ENCODE measurements at regions not wholly inside any gene's neighbourhood (a gene's known extent, or its start where the extent isn't known, plus 50 kb on each side); places are given as distances from the start of the nearest gene placed in this dataset.

GRCh38 chr14:62428429-62429203 is 616.6 kb downstream of the KCNH5 start:
- no peak overlapping the region for H3K9ac ChIP-seq (ENCODE audit: low read depth, low read length)
- no peaks in the 10 kb centered on the region; the same call in 1 of the 2 replicates for H3K36me3 ChIP-seq (ENCODE audit: insufficient read depth, low read length)
- H3K4me1 ChIP-seq (ENCODE audit: insufficient read depth, low read length): no peaks in the 10 kb centered on the region
- peaks cover 6% of the 10 kb centered on the region; the same call in 1 of the 2 replicates for H3K9me3 ChIP-seq (ENCODE audit: control insufficient read depth, insufficient read depth, low read length)

- Histone ChIP-seq H3K4me1 (ENCODE audit: insufficient read depth, low read length) (no peaks in the 10 kb centered on the region), H3K9me3 (ENCODE audit: control insufficient read depth, insufficient read depth, low read length) (peaks cover 6% of the 10 kb centered on the region; the same call in 1 of the 2 replicates), H3K9ac (ENCODE audit: low read depth, low read length) (no peak overlapping the region; the same call in 1 of the 2 replicates), H3K36me3 (ENCODE audit: insufficient read depth, low read length) (no peaks in the 10 kb centered on the region; the same call in 1 of the 2 replicates)
Observed at GRCh38 chr14:62429683-62430082, 615.6 kb downstream of the KCNH5 start.

GRCh38 chr14:62431496-62431895 is 613.8 kb downstream of the KCNH5 start:
- H3K9ac ChIP-seq (ENCODE audit: low read depth, low read length): no peak overlapping the region

GRCh38 chr14:62432955-62433354 is 612.3 kb downstream of the KCNH5 start:
- H3K36me3 ChIP-seq (ENCODE audit: insufficient read depth, low read length): no peaks in the 10 kb centered on the region; the same call in 1 of the 2 replicates
- H3K4me1 ChIP-seq (ENCODE audit: insufficient read depth, low read length): no peaks in the 10 kb centered on the region
- no peak overlapping the region for H3K9ac ChIP-seq (ENCODE audit: low read depth, low read length)
- H3K9me3 ChIP-seq (ENCODE audit: control insufficient read depth, insufficient read depth, low read length): 0 out of 2 replicates have a peak, but pooled peaks cover 6% of the 10 kb centered on the region

More at GRCh38 chr14:62431496-62431895, 613.8 kb downstream of the KCNH5 start:
- 0 out of 2 replicates have a peak, but pooled peaks cover 6% of the 10 kb centered on the region for H3K9me3 ChIP-seq (ENCODE audit: control insufficient read depth, insufficient read depth, low read length)
- no peaks in the 10 kb centered on the region for H3K4me1 ChIP-seq (ENCODE audit: insufficient read depth, low read length)
- H3K36me3 ChIP-seq (ENCODE audit: insufficient read depth, low read length): no peaks in the 10 kb centered on the region; the same call in 1 of the 2 replicates

GRCh38 chr14:62436261-62436660 is 609.0 kb downstream of the KCNH5 start:
- no peaks in the 10 kb centered on the region for H3K4me1 ChIP-seq (ENCODE audit: insufficient read depth, low read length)
- H3K9me3 ChIP-seq (ENCODE audit: control insufficient read depth, insufficient read depth, low read length): peaks cover 6% of the 10 kb centered on the region; the same call in 1 of the 2 replicates
- H3K36me3 ChIP-seq (ENCODE audit: insufficient read depth, low read length): no peaks in the 10 kb centered on the region
- no peak overlapping the region for H3K9ac ChIP-seq (ENCODE audit: low read depth, low read length)

- Histone ChIP-seq H3K4me1 (ENCODE audit: insufficient read depth, low read length) (no peaks in the 10 kb centered on the region), H3K9me3 (ENCODE audit: control insufficient read depth, insufficient read depth, low read length) (peaks cover 2% of the 10 kb centered on the region; the same call in 1 of the 2 replicates), H3K9ac (ENCODE audit: low read depth, low read length) (no peak overlapping the region), H3K36me3 (ENCODE audit: insufficient read depth, low read length) (no peaks in the 10 kb centered on the region)
Observed at GRCh38 chr14:62439210-62439609, 606.0 kb downstream of the KCNH5 start.

- Histone ChIP-seq H3K9me3 (ENCODE audit: control insufficient read depth, insufficient read depth, low read length) (0 out of 2 replicates have a peak, but pooled peaks cover 1% of the 10 kb centered on the region), H3K4me1 (ENCODE audit: insufficient read depth, low read length) (no peaks in the 10 kb centered on the region; the same call in 1 of the 2 replicates), H3K36me3 (ENCODE audit: insufficient read depth, low read length) (no peaks in the 10 kb centered on the region), H3K9ac (ENCODE audit: low read depth, low read length) (no peak overlapping the region)
Observed at GRCh38 chr14:62443796-62444195, 601.5 kb downstream of the KCNH5 start.

- Histone ChIP-seq H3K4me1 (ENCODE audit: insufficient read depth, low read length) (no peaks in the 10 kb centered on the region; the same call in 1 of the 2 replicates), H3K9me3 (ENCODE audit: control insufficient read depth, insufficient read depth, low read length) (0 out of 2 replicates have a peak, but pooled peaks cover 2% of the 10 kb centered on the region), H3K36me3 (ENCODE audit: insufficient read depth, low read length) (no peaks in the 10 kb centered on the region), H3K9ac (ENCODE audit: low read depth, low read length) (no peak overlapping the region)
Observed at GRCh38 chr14:62445570-62445969, 599.7 kb downstream of the KCNH5 start.

GRCh38 chr14:62451221-62451620 is 594.0 kb downstream of the KCNH5 start:
- Histone ChIP-seq H3K9me3 (ENCODE audit: control insufficient read depth, insufficient read depth, low read length) (0 out of 2 replicates have a peak, but pooled peaks cover 2% of the 10 kb centered on the region), H3K4me1 (ENCODE audit: insufficient read depth, low read length) (no peaks in the 10 kb centered on the region), H3K9ac (ENCODE audit: low read depth, low read length) (no peak overlapping the region), H3K36me3 (ENCODE audit: insufficient read depth, low read length) (no peaks in the 10 kb centered on the region)

- H3K36me3 ChIP-seq (ENCODE audit: insufficient read depth, low read length): no peaks in the 10 kb centered on the region
- H3K4me1 ChIP-seq (ENCODE audit: insufficient read depth, low read length): no peaks in the 10 kb centered on the region
- H3K9me3 ChIP-seq (ENCODE audit: control insufficient read depth, insufficient read depth, low read length): 0 out of 2 replicates have a peak, but pooled peaks cover 2% of the 10 kb centered on the region
- no peak overlapping the region for H3K9ac ChIP-seq (ENCODE audit: low read depth, low read length)
Observed at GRCh38 chr14:62453226-62453625, 592.0 kb downstream of the KCNH5 start.

GRCh38 chr14:62455446-62455845 is 589.8 kb downstream of the KCNH5 start:
- H3K9ac ChIP-seq (ENCODE audit: low read depth, low read length): no peak overlapping the region
- H3K9me3 ChIP-seq (ENCODE audit: control insufficient read depth, insufficient read depth, low read length): no peaks in the 10 kb centered on the region

GRCh38 chr14:62462988-62463387 is 582.3 kb downstream of the KCNH5 start:
- no peaks in the 10 kb centered on the region for H3K9me3 ChIP-seq (ENCODE audit: control insufficient read depth, insufficient read depth, low read length)

More at GRCh38 chr14:62455446-62455845, 589.8 kb downstream of the KCNH5 start:
- no peaks in the 10 kb centered on the region for H3K4me1 ChIP-seq (ENCODE audit: insufficient read depth, low read length)
- H3K36me3 ChIP-seq (ENCODE audit: insufficient read depth, low read length): no peaks in the 10 kb centered on the region

GRCh38 chr14:62468946-62469345 is 576.3 kb downstream of the KCNH5 start:
- Histone ChIP-seq H3K36me3 (ENCODE audit: insufficient read depth, low read length) (no peaks in the 10 kb centered on the region), H3K9me3 (ENCODE audit: control insufficient read depth, insufficient read depth, low read length) (no peaks in the 10 kb centered on the region), H3K9ac (ENCODE audit: low read depth, low read length) (no peak overlapping the region), H3K4me1 (ENCODE audit: insufficient read depth, low read length) (no peaks in the 10 kb centered on the region)

More at GRCh38 chr14:62462988-62463387, 582.3 kb downstream of the KCNH5 start:
- Histone ChIP-seq H3K9ac (ENCODE audit: low read depth, low read length) (no peak overlapping the region), H3K36me3 (ENCODE audit: insufficient read depth, low read length) (no peaks in the 10 kb centered on the region), H3K4me1 (ENCODE audit: insufficient read depth, low read length) (no peaks in the 10 kb centered on the region)

- Histone ChIP-seq H3K4me1 (ENCODE audit: insufficient read depth, low read length) (no peaks in the 10 kb centered on the region), H3K9ac (ENCODE audit: low read depth, low read length) (no peak overlapping the region), H3K36me3 (ENCODE audit: insufficient read depth, low read length) (no peaks in the 10 kb centered on the region), H3K9me3 (ENCODE audit: control insufficient read depth, insufficient read depth, low read length) (no peaks in the 10 kb centered on the region)
Observed at GRCh38 chr14:62470935-62471334, 574.3 kb downstream of the KCNH5 start.

- no peaks in the 10 kb centered on the region for H3K4me1 ChIP-seq (ENCODE audit: insufficient read depth, low read length)
- no peak overlapping the region for H3K9ac ChIP-seq (ENCODE audit: low read depth, low read length)
- no peaks in the 10 kb centered on the region for H3K36me3 ChIP-seq (ENCODE audit: insufficient read depth, low read length)
- no peaks in the 10 kb centered on the region for H3K9me3 ChIP-seq (ENCODE audit: control insufficient read depth, insufficient read depth, low read length)
Observed at GRCh38 chr14:62491146-62491545, 554.1 kb downstream of the KCNH5 start.

Data from ES-I3 (cell line).